ENCODE measurements at regions not wholly inside any gene's neighbourhood (a gene's known extent, or its start where the extent isn't known, plus 50 kb on each side); places are given as distances from the start of the nearest gene placed in this dataset.

GRCh38 chr12:4858386-4858785, 51.3 kb upstream of the KCNA1 start:
- no peak for DNase-seq (ENCODE audit: low read depth)

GRCh38 chr12:4859478-4860210, 50.1 kb upstream of the KCNA1 start:
- DNase-seq (ENCODE audit: low read depth): no peak

Measured in LHCN-M2 (cell line).